HepG2 (cell line): ENCODE measurements at regions not wholly inside any gene's neighbourhood (a gene's known extent, or its start where the extent isn't known, plus 50 kb on each side); places are given as distances from the start of the nearest gene placed in this dataset.

Experiments
- ATAC-seq: fragments of 200-7000 bp; cut with Tn5 transposase; 3 replicates; pipeline ENCODE4 v1.9.1; 2020; ENCODE audit warnings: mild to moderate bottlenecking, moderate library complexity
- BruUV-seq: library from RNA; stranded (reverse); fragments of 400-500 nt; replicated peaks from 2 replicates; lab custom pipeline; 2021; lab: Mats Ljungman, UMichigan
- CTCF ChIA-PET: fragments of 300-600 bp; formaldehyde crosslinking; extraction: SDS; loops from one replicate; lab custom pipeline; 2021; ENCODE audit warnings: low total read pairs, inconsistent platforms, low intra/inter-chr PET ratio; lab: Yijun Ruan, JAX
- POLR2A ChIA-PET: fragments of 350-600 bp; sonication (Branson Sonifier 250); formaldehyde crosslinking; loops from one replicate; lab custom pipeline; 2020; ENCODE audit warnings: antibody characterized with exemption, inconsistent platforms; lab: Yijun Ruan, JAX
- DNase-seq: peaks from one replicate; pipeline ENCODE4 v3.0.0-alpha.2; 2015; ENCODE audit warnings: low spot score
- FAIRE-seq: peaks from 3 replicates; lab custom pipeline; 2011; peaks lifted over from hg19 to GRCh38; lab: Jason Lieb, UNC
- H2AFZ ChIP-seq: one replicate; pipeline ENCODE4 v1.6.1; 2011; ENCODE audit warnings: low read length, inconsistent platforms
- H3K27ac ChIP-seq: fragments of 300-600 bp; 3 replicates; pipeline ENCODE4 v1.8.0; 2011; ENCODE audit warnings: mixed run types, mild to moderate bottlenecking, mixed read lengths, low read length, inconsistent platforms; ENCODE audit not compliant: insufficient read depth; ENCODE audit errors: extremely low read length
- H3K27me3 ChIP-seq, 2 experiments: fragments of 200-600 bp in 1 of 2; 2 replicates in 1 of 2; 3 replicates in 1 of 2; pipeline versions ENCODE4 v1.6.0 to v1.8.0; 2011; ENCODE audit warnings: low read length in 2 of 2, mild to moderate bottlenecking in 2 of 2, moderate library complexity in 2 of 2, inconsistent platforms in 1 of 2; ENCODE audit not compliant: insufficient read depth in 2 of 2, control insufficient read depth in 1 of 2
- H3K36me3 ChIP-seq, 2 experiments: fragments of 200-600 bp in 1 of 2; replicated peaks in 1 of 2; 2 replicates in 1 of 2; 3 replicates in 1 of 2; pipeline versions ENCODE4 v1.5.1 to v1.8.0; 2011; ENCODE audit warnings: low read length in 2 of 2, inconsistent platforms in 1 of 2; ENCODE audit not compliant: insufficient read depth in 2 of 2, control insufficient read depth in 1 of 2
- H3K4me1 ChIP-seq: 2 replicates; pipeline ENCODE4 v1.5.1; 2012; ENCODE audit warnings: low read length, inconsistent platforms; ENCODE audit not compliant: insufficient read depth
- H3K4me2 ChIP-seq: 2 replicates; pipeline ENCODE4 v1.6.0; 2011; ENCODE audit warnings: low read depth, low read length, inconsistent platforms
- H3K4me3 ChIP-seq, 3 experiments: fragments of 200-600 bp in 1 of 3; sonication (generic), shearing (Covaris generic) in 1 of 3; replicated peaks in 1 of 3; 2 replicates each; pipeline ENCODE4 v1.5.1; 2011 to 2016; ENCODE audit warnings: low read length in 3 of 3, inconsistent platforms in 2 of 3, low read depth in 2 of 3, mild to moderate bottlenecking in 2 of 3, control low read depth in 1 of 3, mixed read lengths in 1 of 3; ENCODE audit not compliant: insufficient read depth in 1 of 3
- H3K79me2 ChIP-seq: one replicate; pipeline ENCODE4 v1.6.1; 2011; ENCODE audit warnings: low read length, inconsistent platforms; ENCODE audit not compliant: insufficient read depth
- H3K9ac ChIP-seq: 2 replicates; pipeline ENCODE4 v1.6.0; 2011; ENCODE audit warnings: mild to moderate bottlenecking, low read depth, low read length, inconsistent platforms; ENCODE audit not compliant: insufficient read depth
- H3K9me3 ChIP-seq: 2 replicates; pipeline ENCODE4 v1.5.1; 2012; ENCODE audit warnings: mild to moderate bottlenecking, low read length
- H4K20me1 ChIP-seq: 2 replicates; pipeline ENCODE4 v1.6.0; 2011; ENCODE audit warnings: inconsistent platforms, mild to moderate bottlenecking, low read length, moderate library complexity; ENCODE audit not compliant: insufficient read depth
- ATF7 ChIP-seq, 2 experiments: fragments of 450-650 bp in 1 of 2; sonication (generic) in 1 of 2; formaldehyde crosslinking in 1 of 2; IDR thresholded peaks; 2 replicates each; pipeline versions ENCODE4 v1.4.0 to v1.6.1; 2016 to 2020; ENCODE audit warnings: antibody characterized with exemption in 1 of 2, mild to moderate bottlenecking in 1 of 2, missing genetic modification reagents in 1 of 2
- BCL3 ChIP-seq: sonication (generic); formaldehyde crosslinking; IDR thresholded peaks from 2 replicates; pipeline ENCODE4 v1.5.1; 2020; ENCODE audit warnings: mild to moderate bottlenecking, missing genetic modification reagents, moderate library complexity
- EED ChIP-seq: sonication (generic); formaldehyde crosslinking; IDR thresholded peaks from 2 replicates; pipeline ENCODE4 v1.5.0; 2020; ENCODE audit warnings: mild to moderate bottlenecking, missing genetic modification reagents
- FOSL2 ChIP-seq: sonication (generic); formaldehyde crosslinking; IDR thresholded peaks from 2 replicates; pipeline ENCODE4 v1.4.0; 2020; ENCODE audit warnings: missing genetic modification reagents
- HNRNPH1 ChIP-seq: fragments of 200-400 bp; formaldehyde crosslinking; optimal IDR thresholded peaks from 2 replicates; pipeline ENCODE3; 2017; ENCODE audit warnings: mild to moderate bottlenecking, low read depth, low read length
- JUNB ChIP-seq: sonication (generic); formaldehyde crosslinking; IDR thresholded peaks from 2 replicates; pipeline ENCODE4 v1.8.0; 2022; ENCODE audit warnings: missing genetic modification reagents, mild to moderate bottlenecking, borderline replicate concordance
- KMT2A ChIP-seq: sonication (generic); formaldehyde crosslinking; IDR thresholded peaks from 2 replicates; pipeline ENCODE4 v1.4.0; 2020; ENCODE audit warnings: missing genetic modification reagents
- MLX ChIP-seq: IDR thresholded peaks from 2 replicates; pipeline ENCODE4 v1.6.1; 2016
- SRSF9 ChIP-seq: fragments of 200-400 bp; formaldehyde crosslinking; IDR thresholded peaks from 2 replicates; pipeline ENCODE4 v1.6.1; 2018; ENCODE audit warnings: borderline replicate concordance, mild to moderate bottlenecking, low read depth, low read length; ENCODE audit not compliant: insufficient read depth, poor library complexity, severe bottlenecking
- TAF1 ChIP-seq: sonication (generic); formaldehyde crosslinking; IDR thresholded peaks from 2 replicates; pipeline ENCODE4 v1.4.0; 2020; ENCODE audit warnings: missing genetic modification reagents
- TGIF2 ChIP-seq: IDR thresholded peaks from 2 replicates; pipeline ENCODE4 v1.6.1; 2016; ENCODE audit warnings: control low read depth, missing compliant biosample characterization
- ZC3H13 ChIP-seq: sonication (generic); formaldehyde crosslinking; IDR thresholded peaks from 2 replicates; pipeline ENCODE4 v1.8.1; 2023; ENCODE audit warnings: mild to moderate bottlenecking, missing genetic modification reagents, moderate library complexity
- ZFP62 ChIP-seq: sonication (generic); formaldehyde crosslinking; IDR thresholded peaks from 2 replicates; pipeline ENCODE4 v1.4.0; 2020; ENCODE audit warnings: missing genetic modification reagents
- ZNF17 ChIP-seq: sonication (generic); formaldehyde crosslinking; IDR thresholded peaks from 2 replicates; pipeline ENCODE4 v1.5.0; 2020; ENCODE audit warnings: mild to moderate bottlenecking, missing genetic modification reagents
- ZNF20 ChIP-seq: sonication (generic); formaldehyde crosslinking; IDR thresholded peaks from 2 replicates; pipeline ENCODE4 v1.4.0; 2020; ENCODE audit warnings: mild to moderate bottlenecking, moderate library complexity, missing genetic modification reagents
- ZNF260 ChIP-seq: sonication (generic); formaldehyde crosslinking; IDR thresholded peaks from 2 replicates; pipeline ENCODE4 v1.4.0; 2020; ENCODE audit warnings: missing genetic modification reagents, low read depth, mild to moderate bottlenecking, borderline replicate concordance
- ZNF274 ChIP-seq: sonication (generic); formaldehyde crosslinking; IDR thresholded peaks from 2 replicates; pipeline ENCODE4 v1.5.1; 2020; ENCODE audit warnings: mild to moderate bottlenecking, missing genetic modification reagents
- ZNF724P ChIP-seq: sonication (generic); formaldehyde crosslinking; IDR thresholded peaks from 2 replicates; pipeline ENCODE4 v1.8.0; 2022; ENCODE audit warnings: missing genetic modification reagents, borderline replicate concordance
- ZSCAN22 ChIP-seq: sonication (generic); formaldehyde crosslinking; IDR thresholded peaks from 2 replicates; pipeline ENCODE4 v1.4.0; 2020; ENCODE audit warnings: mild to moderate bottlenecking, missing genetic modification reagents
- WGBS: methylation state at CpG from one replicate; pipeline ENCODE4 v1.1.6; 2017; ENCODE audit warnings: low lambda C conversion rate; 5-methylcytosine and 5-hydroxymethylcytosine counted together
- in situ Hi-C: cut with HindIII; loops from 2 replicates; pipeline ENCODE4 v1.10.0; 2017; ENCODE audit warnings: low pct_unique_long_range_greater_than_20kb; ENCODE audit not compliant: extremely low pct_ligation_motif_present
- intact Hi-C: fragments of 100-400 bp; cut with micrococcal nuclease; formaldehyde crosslinking; loops from one replicate; pipeline ENCODE4 v1.10.0; 2022; ENCODE audit not compliant: unreplicated experiment
- TF ChIP-seq, protein P1 (sequence below): sonication (generic); formaldehyde crosslinking; IDR thresholded peaks from 2 replicates; pipeline ENCODE4 v1.4.0; 2020; ENCODE audit warnings: missing genetic modification reagents

DNA sequence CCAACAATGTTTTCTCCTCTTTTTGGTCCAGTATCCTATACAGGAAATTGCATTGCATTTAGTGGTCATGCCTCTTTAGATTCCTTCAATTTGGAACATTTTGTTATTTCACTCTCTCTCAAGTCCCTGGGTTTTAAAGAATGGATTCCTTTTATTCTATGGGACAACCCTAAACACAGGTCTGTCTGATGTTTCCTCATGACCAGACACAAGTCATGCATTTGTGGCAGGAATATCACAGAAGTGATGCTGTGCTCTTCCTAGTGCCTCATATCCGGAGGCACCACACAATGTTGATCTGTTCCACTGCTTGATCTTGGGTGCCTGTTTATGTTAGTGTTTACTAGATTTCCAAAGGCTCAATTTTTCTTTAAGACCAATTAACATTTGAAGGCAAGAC is 69.7 kb upstream of the H2AZ1 start:
- Histone ChIP-seq H3K4me3 (no peak overlapping the region), H3K9ac (no peak overlapping the region), H2AFZ (no peak overlapping the region), H3K36me3 (no peaks in the 10 kb centered on the region), H3K27me3 (no peaks in the 10 kb centered on the region), H3K79me2 (no peaks in the 10 kb centered on the region), H3K27ac (no peak overlapping the region), H4K20me1 (no peaks in the 10 kb centered on the region), H3K4me2 (no peak overlapping the region), H3K4me1 (no peaks in the 10 kb centered on the region), H3K9me3 (no peaks in the 10 kb centered on the region)
- CTCF ChIA-PET: no interaction called here
- no TSS peak for BruUV-seq
- intact Hi-C loops: no loop called here
- in situ Hi-C loops: no loop called here
- DNase-seq (no peak), ATAC-seq (no peak), FAIRE-seq (no peak)
- POLR2A ChIA-PET: no interaction called here
- 6% methylated on average over 1 of the region's 1 CpG for WGBS
- TF ChIP-seq ZNF274 (CRISPR knock-in tag) (no peak), ZNF20 (CRISPR knock-in tag) (no peak), SRSF9 (no peak), ZFP62 (CRISPR knock-in tag) (no peak), FOSL2 (CRISPR knock-in tag) (no peak), ZNF260 (CRISPR knock-in tag) (no peak), ZC3H13 (CRISPR knock-in tag) (no peak), HNRNPH1 (no peak), ZSCAN22 (CRISPR knock-in tag) (no peak), EED (CRISPR knock-in tag) (no peak), ZNF724P (CRISPR knock-in tag) (no peak), ATF7 (IDR thresholded peaks at IDR 0.05) (no peak), ATF7 (CRISPR knock-in tag; IDR thresholded peaks at IDR 0.05) (no peak), KMT2A (no peak), TGIF2 (CRISPR knock-in tag) (no peak), MLX (no peak), ZNF17 (CRISPR knock-in tag) (no peak), TAF1 (CRISPR knock-in tag) (no peak), JUNB (CRISPR knock-in tag) (no peak), BCL3 (CRISPR knock-in tag) (no peak)
- TF ChIP-seq, protein P1, sequence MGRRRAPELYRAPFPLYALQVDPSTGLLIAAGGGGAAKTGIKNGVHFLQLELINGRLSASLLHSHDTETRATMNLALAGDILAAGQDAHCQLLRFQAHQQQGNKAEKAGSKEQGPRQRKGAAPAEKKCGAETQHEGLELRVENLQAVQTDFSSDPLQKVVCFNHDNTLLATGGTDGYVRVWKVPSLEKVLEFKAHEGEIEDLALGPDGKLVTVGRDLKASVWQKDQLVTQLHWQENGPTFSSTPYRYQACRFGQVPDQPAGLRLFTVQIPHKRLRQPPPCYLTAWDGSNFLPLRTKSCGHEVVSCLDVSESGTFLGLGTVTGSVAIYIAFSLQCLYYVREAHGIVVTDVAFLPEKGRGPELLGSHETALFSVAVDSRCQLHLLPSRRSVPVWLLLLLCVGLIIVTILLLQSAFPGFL (CRISPR knock-in tag): no peak
- TF ChIP-seq, all 625 proteins: peak for 0
